ENCODE measurements at regions not wholly inside any gene's neighbourhood (a gene's known extent, or its start where the extent isn't known, plus 50 kb on each side); places are given as distances from the start of the nearest gene placed in this dataset.

- 74 to 86% (median 79%) methylated on average over 4 of the region's 4 CpGs for WGBS, 5 donors
- DNase-seq = no peak
- intact Hi-C loops (cut with DNase I; ENCODE audit: low total_unique reads) = no loop called here
- Histone ChIP-seq H3K27ac (no peak overlapping the region), H3K27me3 (peaks cover 0 to 8% (median 3%) of the 10 kb centered on the region in 3 donors), H3K4me3 (no peak overlapping the region), H3K36me3 (no peaks in the 10 kb centered on the region), H3K9me3 (no peaks in the 10 kb centered on the region), H3K4me1 (no peaks in the 10 kb centered on the region)
- TF ChIP-seq EP300 (IDR thresholded peaks at IDR 0.05) (no peak), CTCF (IDR thresholded peaks at IDR 0.05) (no peak), POLR2A (IDR thresholded peaks at IDR 0.05) (no peak), POLR2AphosphoS5 (IDR thresholded peaks at IDR 0.05) (no peak)
These were observed 112.6 kb downstream of the AIPL1 start for GRCh38 chr17:6322316-6322715.

GRCh38 chr17:6314311-6314710 is 120.6 kb downstream of the AIPL1 start:
- H3K27ac ChIP-seq = no peak overlapping the region
- intact Hi-C loops (cut with DNase I; ENCODE audit: low total_unique reads) = no loop called here
- no peak for TF ChIP-seq POLR2A (IDR thresholded peaks at IDR 0.05)
- no peak for TF ChIP-seq POLR2AphosphoS5 (IDR thresholded peaks at IDR 0.05)
- no peak for TF ChIP-seq EP300 (IDR thresholded peaks at IDR 0.05)
- no peak for TF ChIP-seq CTCF (IDR thresholded peaks at IDR 0.05)
- H3K9me3 ChIP-seq = no peaks in the 10 kb centered on the region
- no peak overlapping the region for H3K4me3 ChIP-seq
- WGBS, 5 donors = 54 to 66% (median 59%) methylated on average over 3 of the region's 3 CpGs
- no peaks in the 10 kb centered on the region for H3K4me1 ChIP-seq
- no peak for DNase-seq
- H3K36me3 ChIP-seq = no peaks in the 10 kb centered on the region
- peaks cover 0 to 33% (median 0%) of the 10 kb centered on the region in 3 donors for H3K27me3 ChIP-seq

GRCh38 chr17:6313835-6314234 is 121.1 kb downstream of the AIPL1 start:
- Histone ChIP-seq H3K9me3 (no peaks in the 10 kb centered on the region), H3K36me3 (no peaks in the 10 kb centered on the region), H3K27ac (no peak overlapping the region), H3K4me3 (no peak overlapping the region), H3K27me3 (peaks cover 0 to 33% (median 0%) of the 10 kb centered on the region in 3 donors), H3K4me1 (no peaks in the 10 kb centered on the region)
- TF ChIP-seq POLR2AphosphoS5 (IDR thresholded peaks at IDR 0.05) = no peak
- TF ChIP-seq CTCF (IDR thresholded peaks at IDR 0.05) = no peak
- no peak for TF ChIP-seq POLR2A (IDR thresholded peaks at IDR 0.05)
- intact Hi-C loops (cut with DNase I; ENCODE audit: low total_unique reads) = no loop called here
- WGBS, 5 donors = 70 to 80% (median 76%) methylated on average over 12 of the region's 12 CpGs
- DNase-seq = no peak

- TF ChIP-seq POLR2A (IDR thresholded peaks at IDR 0.05) = no peak
- no peak for TF ChIP-seq POLR2AphosphoS5 (IDR thresholded peaks at IDR 0.05)
- TF ChIP-seq EP300 (IDR thresholded peaks at IDR 0.05) = no peak
- no peak for TF ChIP-seq CTCF (IDR thresholded peaks at IDR 0.05)
- intact Hi-C loops (cut with DNase I; ENCODE audit: low total_unique reads) = no loop called here
- Histone ChIP-seq H3K4me1 (no peaks in the 10 kb centered on the region), H3K27ac (no peak overlapping the region), H3K4me3 (no peak overlapping the region), H3K9me3 (no peaks in the 10 kb centered on the region), H3K36me3 (no peaks in the 10 kb centered on the region), H3K27me3 (peaks cover 0 to 55% (median 0%) of the 10 kb centered on the region in 3 donors)
- 14 to 29% (median 17%) methylated on average over 4 of the region's 4 CpGs for WGBS, 5 donors
- no peak for DNase-seq
These were observed 128.1 kb downstream of the AIPL1 start for GRCh38 chr17:6306820-6307219.

Measured in stomach (tissue), 8 donors.